ENCODE measurements at regions not wholly inside any gene's neighbourhood (a gene's known extent, or its start where the extent isn't known, plus 50 kb on each side); places are given as distances from the start of the nearest gene placed in this dataset.

GRCh38 chr4:75126058-75126457 is 193.1 kb downstream of the PARM1 start:
- DNase-seq (ENCODE audit: low read depth, low spot score) (no peak), FAIRE-seq (peak; percentile 43)
- TF ChIP-seq CTCF (optimal IDR thresholded peaks at IDR 0.05 in 1 of 3, IDR thresholded peaks at IDR 0.05 in 1 of 3, conservative IDR thresholded peaks at IDR 0.05 in 1 of 3; ENCODE audit: extremely low read depth in 1 of 3, insufficient read depth in 2 of 3, low read length in 3 of 3) (no peak), EZH2 (IDR thresholded peaks at IDR 0.05; ENCODE audit: low read length) (no peak)
- no peaks in the 10 kb centered on the region for H3K27me3 ChIP-seq (ENCODE audit: control insufficient read depth, extremely low read depth, insufficient read depth, low read length)
- H4K20me1 ChIP-seq (ENCODE audit: control insufficient read depth, extremely low read depth, insufficient read depth, low read length), result no peaks in the 10 kb centered on the region
- peak overlapping the region; percentile 32 to 71 (median 59) for H3K4me3 ChIP-seq (ENCODE audit: control insufficient read depth in 2 of 3, extremely low read depth in 1 of 3, insufficient read depth in 2 of 3, low read depth in 1 of 3, low read length in 3 of 3)
- dilution Hi-C loops (cut with MboI; ENCODE audit: extremely low pct_ligation_motif_present, low sequenced_read_pairs), result no loop called here
- H2AFZ ChIP-seq (ENCODE audit: control insufficient read depth, low read length), result peak overlapping the region; percentile 89
- H3K9me1 ChIP-seq (ENCODE audit: control insufficient read depth, extremely low read depth, insufficient read depth, low read length), result no peaks in the 10 kb centered on the region
- H3K36me3 ChIP-seq (ENCODE audit: control insufficient read depth in 2 of 2, extremely low read depth in 1 of 2, insufficient read depth in 2 of 2, low read length in 2 of 2), result no peaks in the 10 kb centered on the region
- H3K9me3 ChIP-seq (ENCODE audit: control insufficient read depth, low read depth, low read length), result no peaks in the 10 kb centered on the region
- H3K4me2 ChIP-seq (ENCODE audit: control insufficient read depth, extremely low read depth, insufficient read depth, low read depth, low read length), result peak overlapping the region; percentile 80
- no peaks in the 10 kb centered on the region for H3K79me2 ChIP-seq (ENCODE audit: control insufficient read depth, insufficient read depth, low read length)
- peak overlapping the region; percentile 75 for H3K27ac ChIP-seq (ENCODE audit: control insufficient read depth, insufficient read depth, low read length)
- H3K4me1 ChIP-seq (ENCODE audit: control insufficient read depth, extremely low read depth, insufficient read depth, low read length), result peaks cover 5% of the 10 kb centered on the region
- H3K9ac ChIP-seq (ENCODE audit: control insufficient read depth, extremely low read depth, insufficient read depth, low read length), result peak overlapping the region; percentile 68

DNA sequence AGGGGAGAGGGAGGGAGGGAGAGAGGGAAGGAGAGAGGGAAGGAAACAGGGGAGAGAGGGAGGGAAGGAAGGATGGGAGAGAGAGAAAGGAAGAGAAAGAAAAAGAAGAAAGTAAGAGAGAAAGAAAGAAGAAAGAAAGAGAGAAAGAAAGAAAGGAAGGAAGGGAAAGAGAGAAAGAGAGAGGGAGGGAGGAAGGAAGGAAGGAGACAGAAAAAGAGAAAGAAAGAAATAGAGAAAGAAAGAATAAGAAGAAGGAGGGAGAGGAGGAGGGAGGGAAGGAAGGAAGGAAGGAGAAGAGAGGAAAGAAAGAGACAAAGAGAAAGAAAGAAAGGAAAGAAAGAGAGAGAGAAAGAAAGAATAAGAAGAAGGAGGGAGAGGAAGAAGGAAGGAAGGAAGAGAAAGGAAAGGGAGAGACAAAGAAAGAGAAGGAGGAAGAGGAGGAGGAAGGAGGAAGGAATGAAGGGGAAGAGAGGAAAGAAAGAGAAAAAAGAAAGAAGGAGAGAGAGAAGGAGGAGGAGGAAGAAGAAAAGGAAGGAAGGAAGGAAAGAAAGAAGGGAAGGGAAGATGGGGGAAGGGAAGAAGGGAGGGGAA is 189.6 kb downstream of the PARM1 start:
- Histone ChIP-seq H3K9me3 (ENCODE audit: control insufficient read depth, low read depth, low read length) (no peaks in the 10 kb centered on the region), H3K36me3 (ENCODE audit: control insufficient read depth in 2 of 2, extremely low read depth in 1 of 2, insufficient read depth in 2 of 2, low read length in 2 of 2) (no peaks in the 10 kb centered on the region), H3K4me1 (ENCODE audit: control insufficient read depth, extremely low read depth, insufficient read depth, low read length) (peaks cover 5% of the 10 kb centered on the region), H3K4me2 (ENCODE audit: control insufficient read depth, extremely low read depth, insufficient read depth, low read depth, low read length) (no peak overlapping the region), H3K9me1 (ENCODE audit: control insufficient read depth, extremely low read depth, insufficient read depth, low read length) (no peaks in the 10 kb centered on the region), H3K4me3 (ENCODE audit: control insufficient read depth in 2 of 3, extremely low read depth in 1 of 3, insufficient read depth in 2 of 3, low read depth in 1 of 3, low read length in 3 of 3) (no peak overlapping the region), H3K27ac (ENCODE audit: control insufficient read depth, insufficient read depth, low read length) (no peak overlapping the region), H3K79me2 (ENCODE audit: control insufficient read depth, insufficient read depth, low read length) (no peaks in the 10 kb centered on the region), H3K9ac (ENCODE audit: control insufficient read depth, extremely low read depth, insufficient read depth, low read length) (no peak overlapping the region), H3K27me3 (ENCODE audit: control insufficient read depth, extremely low read depth, insufficient read depth, low read length) (no peaks in the 10 kb centered on the region), H2AFZ (ENCODE audit: control insufficient read depth, low read length) (no peak overlapping the region), H4K20me1 (ENCODE audit: control insufficient read depth, extremely low read depth, insufficient read depth, low read length) (no peaks in the 10 kb centered on the region)
- DNase-seq (ENCODE audit: low read depth, low spot score) (no peak), FAIRE-seq (no peak)
- no peak for TF ChIP-seq EZH2 (IDR thresholded peaks at IDR 0.05; ENCODE audit: low read length)
- no peak for TF ChIP-seq CTCF (optimal IDR thresholded peaks at IDR 0.05 in 1 of 3, IDR thresholded peaks at IDR 0.05 in 1 of 3, conservative IDR thresholded peaks at IDR 0.05 in 1 of 3; ENCODE audit: extremely low read depth in 1 of 3, insufficient read depth in 2 of 3, low read length in 3 of 3)
- dilution Hi-C loops (cut with MboI; ENCODE audit: extremely low pct_ligation_motif_present, low sequenced_read_pairs), result no loop called here

Data from keratinocyte (primary cell).